Activated CD8-positive, alpha-beta memory T cell treated with anti-CD3 and anti-CD28 coated beads for 24 hours (primary cell): ENCODE measurements at regions not wholly inside any gene's neighbourhood (a gene's known extent, or its start where the extent isn't known, plus 50 kb on each side); places are given as distances from the start of the nearest gene placed in this dataset.
"Not testable (repeated sequence)": the region's sequence is repeated elsewhere in the genome, so short reads cannot be mapped to it uniquely, and the experiment has no call there.

Experiments used
- DNase-seq: peaks from one replicate; pipeline ENCODE4 v3.0.0-alpha.2; 2020

GRCh38 chr11:57920971-57921370, 102.7 kb upstream of the OR9Q1 start:
- DNase-seq: no peak

DNA sequence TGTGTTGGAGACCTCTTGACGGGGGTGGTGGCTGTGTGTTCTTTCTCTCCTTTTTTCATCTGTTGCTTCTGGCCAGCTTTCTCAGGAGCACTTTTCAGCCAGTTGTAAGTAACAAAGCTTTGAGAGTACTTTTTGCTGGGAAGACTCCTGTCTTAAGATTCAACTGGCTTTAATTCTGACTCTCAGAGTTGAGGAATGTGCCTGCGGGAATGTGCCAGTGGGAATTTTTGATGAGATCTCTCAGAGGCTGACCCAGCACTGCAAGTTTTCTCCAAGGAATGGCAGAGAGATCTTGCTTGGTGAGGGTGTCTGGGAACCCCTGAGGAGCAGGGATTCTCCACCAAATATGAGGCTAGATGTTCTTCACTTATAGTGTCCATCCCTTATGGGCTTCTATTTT, 91.6 kb upstream of the OR9Q1 start:
- no peak for DNase-seq

GRCh38 chr11:57935402-57936049, 88.2 kb upstream of the OR9Q1 start:
- DNase-seq: no peak

DNA sequence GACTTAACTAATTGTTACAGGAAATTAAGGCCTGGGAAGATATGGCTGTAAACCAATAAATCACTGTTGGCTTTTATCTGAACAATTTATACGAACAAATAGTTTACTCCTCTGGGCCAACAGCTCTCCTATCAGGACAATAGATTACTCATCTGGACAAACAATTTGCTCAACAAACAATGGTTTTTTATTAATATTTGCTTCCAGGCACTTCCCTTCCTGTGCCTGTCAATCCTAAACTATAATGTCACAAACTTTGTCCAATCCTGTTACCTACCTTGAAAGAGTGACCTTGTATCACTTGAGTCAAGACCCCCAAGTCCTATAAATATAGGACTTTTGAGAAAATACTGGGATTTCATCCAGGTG, 87.6 kb upstream of the OR9Q1 start:
- no peak for DNase-seq

DNA sequence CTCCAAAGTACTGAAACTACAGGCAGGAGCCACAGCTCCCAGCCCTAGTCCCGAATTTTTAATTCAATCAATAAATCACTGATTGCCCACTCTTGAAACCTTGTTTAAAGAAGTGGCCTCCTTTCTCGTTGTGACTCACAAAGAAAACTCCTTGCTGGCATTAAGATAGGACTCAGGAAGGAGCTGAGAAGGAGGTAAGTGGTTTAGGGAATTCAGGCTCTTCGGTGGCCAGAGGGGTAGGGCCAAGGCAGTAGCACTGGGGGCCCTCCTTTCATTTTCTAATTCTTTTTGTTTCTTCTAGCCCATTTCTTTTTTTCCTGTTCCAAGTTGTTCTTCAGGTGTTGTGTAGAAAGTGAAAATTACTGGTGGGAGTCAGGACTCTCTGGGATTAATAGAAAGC, 86.2 kb upstream of the OR9Q1 start:
- DNase-seq: no peak

- DNase-seq: no peak
These were observed 85.3 kb upstream of the OR9Q1 start for GRCh38 chr11:57938351-57938750.

DNA sequence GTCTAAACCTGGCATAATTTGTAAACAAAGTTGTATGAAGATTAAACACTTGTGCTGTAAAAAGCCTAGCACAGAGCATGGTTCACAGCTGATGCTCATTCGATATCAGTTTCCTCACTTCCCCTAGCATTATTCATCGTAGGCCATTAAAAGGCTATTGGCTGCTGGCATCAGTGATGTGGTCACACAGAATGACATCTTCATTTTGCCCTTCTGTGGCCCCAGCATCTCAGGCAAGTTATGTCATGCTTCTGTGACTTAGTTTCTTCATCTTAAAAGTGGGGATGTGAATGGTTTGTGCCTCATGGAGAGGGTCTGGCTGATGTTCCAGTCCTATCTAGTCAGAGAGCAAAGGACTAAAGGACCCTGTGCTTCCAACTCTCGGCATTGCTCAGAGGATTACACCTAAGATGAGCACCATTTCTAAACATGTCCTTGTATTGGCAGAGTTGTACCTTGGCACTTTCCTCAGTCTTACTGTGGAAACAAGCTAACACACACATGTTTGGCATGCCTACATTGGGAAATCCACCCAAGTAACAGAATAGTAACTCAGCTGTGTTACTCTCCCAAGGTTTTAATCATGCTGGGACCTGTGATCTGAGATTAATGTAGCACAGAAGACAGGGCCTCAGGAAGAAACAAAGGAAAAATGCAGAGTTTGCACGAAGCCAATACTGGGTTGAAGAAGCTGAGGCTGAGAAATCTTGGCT, 83.5 kb upstream of the OR9Q1 start:
- no peak for DNase-seq

GRCh38 chr11:57941875-57942274, 81.8 kb upstream of the OR9Q1 start:
- DNase-seq: no peak

DNA sequence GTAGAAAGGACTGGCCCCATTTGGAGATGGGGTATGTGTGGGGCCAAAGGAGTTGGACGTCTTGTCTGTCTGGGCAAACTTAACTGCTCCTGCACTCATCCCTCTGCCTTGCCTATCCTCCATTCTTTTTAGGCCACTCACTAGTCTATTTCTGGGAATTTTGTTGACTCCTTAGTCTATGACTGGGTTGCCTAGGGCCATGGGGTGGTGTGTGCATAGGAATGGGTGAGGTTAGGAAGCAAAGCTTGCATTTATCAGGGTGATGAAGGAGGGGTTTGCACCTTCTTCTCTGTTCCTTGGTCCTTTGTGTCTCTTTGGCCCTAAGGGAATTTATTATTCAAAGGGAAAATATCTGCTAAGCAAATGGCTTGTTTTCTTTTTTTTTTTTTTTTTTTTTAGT, 80.9 kb upstream of the OR9Q1 start:
- DNase-seq: no peak

DNA sequence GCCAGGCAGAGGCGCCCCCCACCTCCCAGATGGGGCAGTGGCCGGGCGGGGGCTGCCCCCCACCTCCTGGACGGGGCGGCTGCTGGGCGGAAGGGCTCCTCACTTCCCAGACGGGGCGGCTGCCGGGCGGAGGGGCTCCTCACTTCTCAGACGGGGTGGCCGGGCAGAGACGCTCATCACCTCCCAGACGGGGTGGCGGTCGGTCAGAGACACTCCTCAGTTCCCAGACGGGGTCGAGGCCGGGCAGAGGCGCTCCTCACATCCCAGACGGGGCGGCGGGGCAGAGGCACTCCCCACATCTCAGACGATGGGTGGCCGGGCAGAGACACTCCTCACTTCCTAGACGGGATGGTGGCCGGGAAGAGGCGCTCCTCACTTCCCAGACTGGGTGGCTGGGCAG, 79.9 kb upstream of the OR9Q1 start:
- not testable (repeated sequence) for DNase-seq

DNA sequence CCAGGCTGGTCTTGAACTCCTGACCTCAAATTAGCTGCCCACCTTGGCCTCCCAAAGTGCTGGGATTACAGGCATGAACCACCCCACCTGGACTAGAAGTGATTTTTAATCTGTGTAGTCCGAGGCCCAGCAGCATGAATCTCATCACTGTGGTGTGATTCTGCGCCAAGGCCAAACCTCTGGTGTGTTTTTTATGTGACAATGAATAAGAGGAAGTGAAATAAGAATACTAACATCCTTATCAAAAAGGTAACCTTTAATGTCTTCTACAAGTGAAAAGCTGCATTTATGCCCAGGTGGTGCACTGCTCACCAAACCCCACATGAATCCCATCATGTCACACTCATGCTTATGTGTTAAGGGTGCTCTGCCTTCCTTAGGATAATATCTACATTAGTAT, 77.1 kb upstream of the OR9Q1 start:
- no peak for DNase-seq

DNA sequence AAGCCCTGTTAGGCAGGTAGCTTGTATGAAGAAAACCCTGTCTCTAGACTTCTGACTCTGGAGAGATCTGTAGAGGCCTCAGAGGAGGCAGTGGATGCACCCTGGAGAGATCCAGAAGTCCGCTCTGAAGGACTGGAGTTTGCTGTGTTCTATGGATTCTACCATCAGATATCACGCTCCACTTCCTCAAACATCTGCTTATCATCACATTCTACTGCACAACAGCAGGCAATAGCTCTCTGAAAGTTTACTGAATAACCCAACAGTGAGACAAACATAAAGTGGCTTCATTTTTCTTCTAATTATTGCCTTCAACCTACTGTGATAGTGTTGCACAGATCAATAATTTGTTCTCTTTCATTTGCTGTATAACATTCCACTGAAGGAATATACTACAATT, 59.0 kb upstream of the OR9Q1 start:
- no peak for DNase-seq

DNA sequence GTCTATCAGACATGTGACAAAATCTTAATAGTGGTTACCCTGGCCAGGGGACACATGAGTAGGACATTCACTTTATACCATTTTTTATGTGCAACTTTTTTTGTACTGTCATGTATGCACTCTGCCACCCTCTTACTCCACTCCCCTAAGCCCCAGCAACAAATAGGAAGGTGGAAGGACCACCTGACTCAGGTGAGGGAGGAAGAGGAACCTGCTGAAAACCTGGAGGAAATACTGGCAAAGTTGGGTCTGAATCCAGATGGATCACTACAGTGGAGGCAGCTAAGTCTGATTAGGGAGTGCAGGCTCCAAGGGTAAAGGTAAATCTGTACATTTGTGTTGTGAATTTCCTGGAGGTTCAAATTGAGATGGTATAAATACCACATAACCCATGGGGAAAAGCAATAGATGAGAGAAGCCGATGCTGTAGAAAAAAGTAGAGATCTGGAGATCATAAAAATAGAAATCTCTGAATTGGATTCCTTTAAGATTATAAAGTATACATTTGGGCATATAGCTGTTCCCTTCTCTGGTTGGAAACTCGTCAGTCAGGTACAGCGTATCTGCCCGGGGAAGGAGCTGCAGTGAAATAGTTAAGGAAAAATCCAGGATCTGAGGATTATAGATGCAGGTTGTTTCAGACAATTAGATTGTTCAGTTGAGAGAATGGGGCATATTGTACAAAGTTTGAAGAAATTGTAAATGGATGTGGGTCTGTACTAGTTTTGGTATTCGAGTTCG, 52.2 kb upstream of the OR9Q1 start:
- no peak for DNase-seq

DNA sequence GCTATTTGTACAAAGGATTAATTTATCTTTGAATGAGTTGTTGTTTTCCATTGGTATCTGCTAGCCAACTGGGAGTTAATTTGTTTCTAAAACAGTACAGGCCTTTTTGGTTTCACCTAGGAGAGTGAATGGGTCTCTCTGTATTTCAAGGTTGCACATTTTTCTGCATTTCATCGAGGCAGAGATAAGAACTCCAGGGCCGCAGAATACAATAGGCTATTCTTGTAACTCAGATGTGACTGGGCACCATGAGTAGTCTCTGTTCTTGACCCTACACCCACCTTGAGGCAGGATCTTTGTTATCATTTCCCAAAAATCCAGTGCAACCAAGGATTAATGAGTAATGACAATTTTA, 51.7 kb upstream of the OR9Q1 start:
- DNase-seq: no peak
